H1 (cell line): ENCODE measurements at regions not wholly inside any gene's neighbourhood (a gene's known extent, or its start where the extent isn't known, plus 50 kb on each side); places are given as distances from the start of the nearest gene placed in this dataset.

Source experiments
- CTCF ChIA-PET: fragments of 300-600 bp; sonication (Branson Sonifier 250); formaldehyde crosslinking; loops from one replicate; lab custom pipeline; 2021; ENCODE audit not compliant: partially characterized antibody; lab: Charles Lee
- POLR2A ChIA-PET: fragments of 300-600 bp; sonication (Branson Sonifier 250); formaldehyde crosslinking; loops from one replicate; lab custom pipeline; 2021; ENCODE audit warnings: inconsistent platforms; ENCODE audit not compliant: partially characterized antibody; lab: Charles Lee
- DNase-seq, 2 experiments: peaks; one replicate each; pipeline versions ENCODE4 v3.0.0 to v3.0.0-alpha.2; 2010 to 2022; ENCODE audit warnings: low spot score in 2 of 2, low read depth in 1 of 2, mixed read lengths in 1 of 2
- FAIRE-seq: peaks from 2 replicates; lab custom pipeline; 2011; peaks lifted over from hg19 to GRCh38; lab: Jason Lieb, UNC
- H2AFZ ChIP-seq: 2 replicates; pipeline ENCODE4 v1.8.1; 2012; ENCODE audit warnings: low read length, inconsistent platforms
- H2AK5ac ChIP-seq: 2 replicates; pipeline ENCODE4 v1.6.1; 2013; ENCODE audit warnings: low read depth, low read length
- H2BK120ac ChIP-seq: replicated peaks from 2 replicates; pipeline ENCODE3; 2013; ENCODE audit warnings: low read depth, low read length, inconsistent platforms
- H2BK12ac ChIP-seq: 2 replicates; pipeline ENCODE4 v1.6.1; 2013; ENCODE audit warnings: low read depth, low read length
- H2BK15ac ChIP-seq: 2 replicates; pipeline ENCODE4 v1.6.1; 2013; ENCODE audit warnings: low read length
- H2BK20ac ChIP-seq: 2 replicates; pipeline ENCODE4 v1.6.1; 2013; ENCODE audit warnings: low read length
- H2BK5ac ChIP-seq: 2 replicates; pipeline ENCODE4 v1.6.1; 2013; ENCODE audit warnings: low read depth, low read length
- H3K14ac ChIP-seq: 2 replicates; pipeline ENCODE4 v1.6.1; 2013; ENCODE audit warnings: inconsistent platforms; ENCODE audit not compliant: insufficient read length
- H3K18ac ChIP-seq: 2 replicates; pipeline ENCODE4 v1.6.1; 2013; ENCODE audit warnings: low read length; ENCODE audit errors: extremely low read depth
- H3K23ac ChIP-seq: 2 replicates; pipeline ENCODE4 v1.6.1; 2013; ENCODE audit warnings: inconsistent platforms; ENCODE audit not compliant: insufficient read length
- H3K23me2 ChIP-seq: 2 replicates; pipeline ENCODE4 v1.6.1; 2013; ENCODE audit warnings: low read depth, low read length
- H3K27ac ChIP-seq: 2 replicates; pipeline ENCODE4 v1.6.1; 2011; ENCODE audit warnings: low read depth, low read length, inconsistent platforms
- H3K27me3 ChIP-seq, 4 experiments: replicated peaks in 1 of 4; 1 replicate in 1 of 4; 2 replicates in 3 of 4; pipeline versions ENCODE4 v1.6.1 to v1.8.1; 2011 to 2013; ENCODE audit warnings: low read length in 3 of 4, mild to moderate bottlenecking in 3 of 4, inconsistent platforms in 2 of 4, mixed read lengths in 2 of 4, moderate library complexity in 1 of 4; ENCODE audit not compliant: control insufficient read depth in 3 of 4, insufficient read depth in 3 of 4; ENCODE audit errors: extremely low read depth in 1 of 4
- H3K36me3 ChIP-seq, 4 experiments: 2 replicates each; pipeline versions ENCODE4 v1.6.1 to v1.8.1; 2011 to 2013; ENCODE audit warnings: mild to moderate bottlenecking in 4 of 4, low read length in 3 of 4, moderate library complexity in 2 of 4, control low read depth in 1 of 4, inconsistent platforms in 1 of 4; ENCODE audit not compliant: insufficient read depth in 4 of 4, control insufficient read depth in 2 of 4
- H3K4ac ChIP-seq: replicated peaks from 2 replicates; pipeline ENCODE3; 2013; ENCODE audit warnings: low read length, low read depth, mixed read lengths, inconsistent platforms; ENCODE audit not compliant: insufficient read length
- H3K4me1 ChIP-seq, 4 experiments: replicated peaks in 1 of 4; 1 replicate in 1 of 4; 2 replicates in 3 of 4; pipeline versions ENCODE4 v1.6.1 to v1.8.1; 2011 to 2013; ENCODE audit warnings: low read length in 3 of 4, inconsistent platforms in 2 of 4, mixed read lengths in 1 of 4; ENCODE audit not compliant: insufficient read depth in 4 of 4, control insufficient read depth in 3 of 4
- H3K4me2 ChIP-seq, 2 experiments: 2 replicates each; pipeline versions ENCODE4 v1.6.1 to v1.8.1; 2011 to 2013; ENCODE audit warnings: low read depth in 2 of 2, low read length in 2 of 2, control low read depth in 1 of 2, inconsistent platforms in 1 of 2, mild to moderate bottlenecking in 1 of 2; ENCODE audit not compliant: insufficient read depth in 1 of 2
- H3K4me3 ChIP-seq, 4 experiments: fragments of 200-600, 300-600 bp in 1 of 4; sonication (generic), shearing (Covaris generic), sonication (Bioruptor Twin) in 1 of 4; 2 replicates each; pipeline versions ENCODE4 v1.5.1 to v1.8.1; 2011 to 2016; ENCODE audit warnings: low read length in 4 of 4, low read depth in 3 of 4, control low read depth in 2 of 4, inconsistent platforms in 2 of 4, mild to moderate bottlenecking in 2 of 4, mixed read lengths in 1 of 4, moderate library complexity in 1 of 4; ENCODE audit not compliant: insufficient read depth in 2 of 4; ENCODE audit errors: extremely low read depth in 1 of 4
- H3K56ac ChIP-seq: replicated peaks from 2 replicates; pipeline ENCODE3; 2013; ENCODE audit warnings: low read depth, mild to moderate bottlenecking, mixed read lengths, low read length, inconsistent platforms; ENCODE audit not compliant: insufficient read length
- H3K79me1 ChIP-seq: 2 replicates; pipeline ENCODE4 v1.6.1; 2013; ENCODE audit warnings: low read depth, low read length, control low read depth
- H3K79me2 ChIP-seq, 2 experiments: 2 replicates each; pipeline versions ENCODE4 v1.6.1 to v1.8.1; 2012 to 2013; ENCODE audit warnings: low read length in 2 of 2, mild to moderate bottlenecking in 2 of 2, inconsistent platforms in 1 of 2; ENCODE audit not compliant: insufficient read depth in 2 of 2, control insufficient read depth in 1 of 2
- H3K9ac ChIP-seq, 4 experiments: replicated peaks in 1 of 4; 1 replicate in 1 of 4; 2 replicates in 3 of 4; pipeline versions ENCODE4 v1.6.1 to v1.8.1; 2011 to 2013; ENCODE audit warnings: low read depth in 3 of 4, low read length in 3 of 4, control low read depth in 2 of 4, mild to moderate bottlenecking in 2 of 4, moderate library complexity in 2 of 4, inconsistent platforms in 1 of 4; ENCODE audit errors: extremely low read depth in 1 of 4
- H3K9me3 ChIP-seq, 2 experiments: 2 replicates each; pipeline versions ENCODE4 v1.6.1 to v1.8.1; 2012 to 2013; ENCODE audit warnings: mild to moderate bottlenecking in 2 of 2, moderate library complexity in 2 of 2, control low read depth in 1 of 2, inconsistent platforms in 1 of 2, low read depth in 1 of 2, low read length in 1 of 2, mixed read lengths in 1 of 2; ENCODE audit not compliant: insufficient read depth in 2 of 2
- H4K20me1 ChIP-seq, 2 experiments: replicated peaks in 1 of 2; 2 replicates each; pipeline versions ENCODE3 to v1.8.1; 2011 to 2013; ENCODE audit warnings: inconsistent platforms in 2 of 2, low read length in 2 of 2, mild to moderate bottlenecking in 1 of 2; ENCODE audit not compliant: insufficient read depth in 2 of 2, control insufficient read depth in 1 of 2
- H4K5ac ChIP-seq: 2 replicates; pipeline ENCODE4 v1.6.1; 2013; ENCODE audit warnings: low read length, low read depth, mixed read lengths, inconsistent platforms; ENCODE audit not compliant: insufficient read length
- H4K8ac ChIP-seq: 2 replicates; pipeline ENCODE4 v1.8.0; 2013; ENCODE audit warnings: mild to moderate bottlenecking, moderate library complexity, low read length, inconsistent platforms; ENCODE audit not compliant: insufficient read depth; ENCODE audit errors: extremely low read depth
- H4K91ac ChIP-seq: replicated peaks from 2 replicates; pipeline ENCODE3; 2013; ENCODE audit warnings: low read length, mixed read lengths, inconsistent platforms; ENCODE audit not compliant: insufficient read length
- BCL11A ChIP-seq, 2 experiments: IDR thresholded peaks; one replicate each; pipeline ENCODE4 v1.6.1; 2011; ENCODE audit warnings: low read depth in 2 of 2, low read length in 2 of 2, mild to moderate bottlenecking in 2 of 2
- BRCA1 ChIP-seq: IDR thresholded peaks from 2 replicates; pipeline ENCODE4 v1.6.1; 2012; ENCODE audit warnings: low read depth, low read length, improper control_type of control experiment
- CTCF ChIP-seq, 3 experiments: IDR thresholded peaks; 1 replicate in 2 of 3; 2 replicates in 1 of 3; pipeline versions ENCODE4 v1.5.1 to v1.6.1; 2011; ENCODE audit warnings: low read length in 3 of 3, mild to moderate bottlenecking in 3 of 3, inconsistent platforms in 2 of 3, low read depth in 1 of 3, moderate library complexity in 1 of 3; ENCODE audit not compliant: insufficient read depth in 1 of 3; ENCODE audit errors: control extremely low read depth in 1 of 3
- FOSL1 ChIP-seq: IDR thresholded peaks from 2 replicates; pipeline ENCODE4 v1.6.1; 2011; ENCODE audit warnings: mild to moderate bottlenecking, low read depth, low read length, moderate library complexity; ENCODE audit not compliant: insufficient read depth
- JUN ChIP-seq: IDR thresholded peaks from 2 replicates; pipeline ENCODE4 v1.6.1; 2011; ENCODE audit warnings: low read depth, mild to moderate bottlenecking, improper control_type of control experiment, low read length
- NRF1 ChIP-seq: IDR thresholded peaks from 2 replicates; pipeline ENCODE4 v1.6.1; 2011; ENCODE audit warnings: mild to moderate bottlenecking, low read depth, low read length, improper control_type of control experiment
- PHF8 ChIP-seq: fragments of 200-600 bp; sonication (generic); conservative IDR thresholded peaks from 2 replicates; pipeline ENCODE4 v1.7.1; 2012; ENCODE audit warnings: low read depth, mild to moderate bottlenecking, inconsistent platforms, low read length, moderate library complexity
- POU5F1 ChIP-seq: IDR thresholded peaks from 2 replicates; pipeline ENCODE4 v1.6.1; 2011; ENCODE audit warnings: low read depth, mild to moderate bottlenecking, low read length, moderate library complexity
- RAD21 ChIP-seq, 2 experiments: IDR thresholded peaks in 1 of 2; conservative IDR thresholded peaks in 1 of 2; 2 replicates each; pipeline ENCODE4 v1.6.1; 2011; ENCODE audit warnings: low read depth in 2 of 2, low read length in 2 of 2, improper control_type of control experiment in 1 of 2, inconsistent platforms in 1 of 2, mild to moderate bottlenecking in 1 of 2, moderate library complexity in 1 of 2
- USF2 ChIP-seq: IDR thresholded peaks from 2 replicates; pipeline ENCODE4 v1.6.1; 2011; ENCODE audit warnings: low read length, improper control_type of control experiment
- WGBS, 2 experiments: shearing (Covaris generic) in 1 of 2; methylation state at CpG; one replicate each; pipeline versions ENCODE4 v1.1.6 to v1.1.7; 2013 to 2015; ENCODE audit warnings: low lambda C conversion rate in 2 of 2, mixed read lengths in 2 of 2, inconsistent platforms in 1 of 2, low coverage in 1 of 2, missing lambda C conversion rate in 1 of 2; ENCODE audit not compliant: insufficient replicate concordance in 2 of 2, insufficient coverage in 1 of 2, insufficient read length in 1 of 2; ENCODE audit errors: extremely low coverage in 1 of 2, missing lambda C conversion rate in 1 of 2; 5-methylcytosine and 5-hydroxymethylcytosine counted together

GRCh38 chr21:35974775-35975174 lies 85.6 kb downstream of the SETD4 start:
- Histone ChIP-seq H2BK12ac (no peak overlapping the region), H3K23ac (no peak overlapping the region), H3K4me2 (no peak overlapping the region), H3K4ac (no peak overlapping the region), H3K14ac (no peak overlapping the region), H2BK5ac (no peak overlapping the region), H3K4me1 (no peaks in the 10 kb centered on the region), H2AK5ac (no peak overlapping the region), H3K9ac (no peak overlapping the region), H3K79me1 (no peaks in the 10 kb centered on the region), H4K91ac (no peak overlapping the region), H3K23me2 (no peaks in the 10 kb centered on the region), H4K20me1 (no peaks in the 10 kb centered on the region), H3K79me2 (no peaks in the 10 kb centered on the region), H3K27ac (no peak overlapping the region), H2BK120ac (no peak overlapping the region), H4K8ac (no peak overlapping the region), H2BK15ac (no peak overlapping the region), H3K27me3 (no peaks in the 10 kb centered on the region), H3K4me3 (no peak overlapping the region), H4K5ac (no peak overlapping the region), H3K18ac (no peak overlapping the region), H3K56ac (no peak overlapping the region), H2BK20ac (no peak overlapping the region), H2AFZ (no peak overlapping the region), H3K9me3 (no peaks in the 10 kb centered on the region), H3K36me3 (no peaks in the 10 kb centered on the region)
- no peak for FAIRE-seq
- ChIA-PET CTCF (interaction anchor here (0.6 to 1.8 kb wide), 5 partner anchors 8 to 53 kb away, joined by 3 to 5 read pairs (median 3); no protein-coding TSS in a partner anchor), POLR2A (no interaction called here)
- WGBS, 2 experiments, result 89% methylated on average over 11 of the region's 11 CpGs; no CpG with 5 or more reads in 1 of the 2 experiments
- no peak for DNase-seq
- TF ChIP-seq FOSL1 (no peak), POU5F1 (no peak), USF2 (no peak), CTCF (IDR thresholded peaks at IDR 0.05; ENCODE audit: control extremely low read depth in 1 of 3, insufficient read depth in 1 of 3, low read depth in 1 of 3, low read length in 3 of 3) (no peak), NRF1 (no peak), JUN (no peak), PHF8 (no peak), BCL11A (IDR thresholded peaks at IDR 0.05; ENCODE audit: low read depth in 2 of 2, low read length in 2 of 2) (no peak), BRCA1 (no peak), RAD21 (IDR thresholded peaks at IDR 0.05 in 1 of 2, conservative IDR thresholded peaks at IDR 0.05 in 1 of 2; ENCODE audit: low read depth in 2 of 2, low read length in 2 of 2) (no peak)
